ENCODE measurements at regions not wholly inside any gene's neighbourhood (a gene's known extent, or its start where the extent isn't known, plus 50 kb on each side); places are given as distances from the start of the nearest gene placed in this dataset.
"Not testable (repeated sequence)": the region's sequence is repeated elsewhere in the genome, so short reads cannot be mapped to it uniquely, and the experiment has no call there.

DNA sequence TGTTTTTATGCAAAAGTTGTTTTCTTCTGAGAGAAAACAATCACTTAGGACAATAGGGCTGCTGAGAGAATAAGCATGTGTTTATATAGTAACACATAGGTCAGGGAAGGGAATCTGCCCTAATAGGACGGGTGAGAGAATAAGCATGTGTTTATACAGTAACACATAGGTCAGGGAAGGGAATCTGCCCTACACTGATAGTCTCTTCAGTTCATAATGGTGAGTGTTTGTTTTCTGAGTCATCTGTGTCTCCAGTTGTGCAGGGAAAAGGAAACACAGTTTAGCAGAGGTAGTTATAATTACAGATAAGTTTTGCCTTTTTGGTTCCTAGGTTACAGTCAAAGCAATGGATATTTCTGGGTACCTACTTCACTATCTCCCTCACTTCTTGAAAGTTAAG, 252.3 kb upstream of the CA10 start:
- peaks cover 37% of the 10 kb centered on the region for H3K9me3 Mint-ChIP-seq
- no peaks in the 10 kb centered on the region for H3K27me3 Mint-ChIP-seq (ENCODE audit: insufficient read depth)
- no peak overlapping the region for H3K27ac Mint-ChIP-seq
- no peaks in the 10 kb centered on the region for H3K4me1 Mint-ChIP-seq (ENCODE audit: low read depth)
- no peak for DNase-seq
- no peaks in the 10 kb centered on the region for H3K36me3 Mint-ChIP-seq (ENCODE audit: low read depth)
- TF ChIP-seq, protein P1, sequence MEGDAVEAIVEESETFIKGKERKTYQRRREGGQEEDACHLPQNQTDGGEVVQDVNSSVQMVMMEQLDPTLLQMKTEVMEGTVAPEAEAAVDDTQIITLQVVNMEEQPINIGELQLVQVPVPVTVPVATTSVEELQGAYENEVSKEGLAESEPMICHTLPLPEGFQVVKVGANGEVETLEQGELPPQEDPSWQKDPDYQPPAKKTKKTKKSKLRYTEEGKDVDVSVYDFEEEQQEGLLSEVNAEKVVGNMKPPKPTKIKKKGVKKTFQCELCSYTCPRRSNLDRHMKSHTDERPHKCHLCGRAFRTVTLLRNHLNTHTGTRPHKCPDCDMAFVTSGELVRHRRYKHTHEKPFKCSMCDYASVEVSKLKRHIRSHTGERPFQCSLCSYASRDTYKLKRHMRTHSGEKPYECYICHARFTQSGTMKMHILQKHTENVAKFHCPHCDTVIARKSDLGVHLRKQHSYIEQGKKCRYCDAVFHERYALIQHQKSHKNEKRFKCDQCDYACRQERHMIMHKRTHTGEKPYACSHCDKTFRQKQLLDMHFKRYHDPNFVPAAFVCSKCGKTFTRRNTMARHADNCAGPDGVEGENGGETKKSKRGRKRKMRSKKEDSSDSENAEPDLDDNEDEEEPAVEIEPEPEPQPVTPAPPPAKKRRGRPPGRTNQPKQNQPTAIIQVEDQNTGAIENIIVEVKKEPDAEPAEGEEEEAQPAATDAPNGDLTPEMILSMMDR (IDR thresholded peaks at IDR 0.05): no peak
- no peak overlapping the region for H3K4me3 Mint-ChIP-seq

DNA sequence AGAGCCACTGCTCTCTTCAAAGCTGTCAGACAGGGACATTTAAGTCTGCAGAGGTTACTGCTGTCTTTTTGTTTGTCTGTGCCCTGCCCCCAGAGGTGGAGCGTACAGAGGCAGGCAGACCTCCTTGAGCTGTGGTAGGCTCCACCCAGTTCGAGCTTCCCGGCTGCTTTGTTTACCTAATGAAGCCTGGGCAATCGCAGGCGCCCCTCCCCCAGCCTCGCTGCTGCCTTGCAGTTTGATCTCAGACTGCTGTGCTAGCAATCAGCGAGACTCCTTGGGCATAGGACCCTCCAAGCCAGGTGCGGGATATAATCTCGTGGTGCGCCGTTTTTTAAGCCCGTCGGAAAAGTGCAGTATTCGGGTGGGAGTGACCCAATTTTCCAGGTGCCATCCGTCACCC, 250.7 kb upstream of the CA10 start:
- not testable (repeated sequence) for H3K4me3 Mint-ChIP-seq; H3K4me1 Mint-ChIP-seq (ENCODE audit: low read depth); H3K27ac Mint-ChIP-seq; H3K27me3 Mint-ChIP-seq (ENCODE audit: insufficient read depth); DNase-seq; H3K36me3 Mint-ChIP-seq (ENCODE audit: low read depth)
- peaks cover 28% of the 10 kb centered on the region for H3K9me3 Mint-ChIP-seq

DNA sequence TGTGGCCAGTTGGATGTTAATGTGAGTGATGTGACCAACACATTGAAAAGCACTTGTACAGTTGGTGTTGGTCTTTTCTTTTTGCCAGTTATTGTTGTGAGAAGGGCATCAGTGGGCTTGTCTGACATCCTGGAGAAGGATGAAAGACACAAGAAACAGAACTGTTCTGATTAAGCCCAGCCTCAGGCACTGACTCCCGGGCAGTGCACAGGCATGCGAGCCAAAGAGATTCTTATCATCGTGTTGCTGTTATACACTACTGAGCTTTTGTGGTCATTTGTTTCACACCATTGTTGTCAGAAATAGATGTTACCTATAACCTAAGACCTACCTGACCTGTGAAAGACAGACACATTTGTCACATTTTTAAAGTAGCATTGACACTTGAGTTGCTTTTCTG, 236.8 kb upstream of the CA10 start:
- no peak for DNase-seq
- H3K36me3 Mint-ChIP-seq (ENCODE audit: low read depth): no peaks in the 10 kb centered on the region
- TF ChIP-seq, protein P1 (IDR thresholded peaks at IDR 0.05): no peak
- H3K27ac Mint-ChIP-seq: no peak overlapping the region
- peaks cover 29% of the 10 kb centered on the region for H3K9me3 Mint-ChIP-seq
- H3K4me1 Mint-ChIP-seq (ENCODE audit: low read depth): no peaks in the 10 kb centered on the region
- no peak overlapping the region for H3K4me3 Mint-ChIP-seq
- no peaks in the 10 kb centered on the region for H3K27me3 Mint-ChIP-seq (ENCODE audit: insufficient read depth)

DNA sequence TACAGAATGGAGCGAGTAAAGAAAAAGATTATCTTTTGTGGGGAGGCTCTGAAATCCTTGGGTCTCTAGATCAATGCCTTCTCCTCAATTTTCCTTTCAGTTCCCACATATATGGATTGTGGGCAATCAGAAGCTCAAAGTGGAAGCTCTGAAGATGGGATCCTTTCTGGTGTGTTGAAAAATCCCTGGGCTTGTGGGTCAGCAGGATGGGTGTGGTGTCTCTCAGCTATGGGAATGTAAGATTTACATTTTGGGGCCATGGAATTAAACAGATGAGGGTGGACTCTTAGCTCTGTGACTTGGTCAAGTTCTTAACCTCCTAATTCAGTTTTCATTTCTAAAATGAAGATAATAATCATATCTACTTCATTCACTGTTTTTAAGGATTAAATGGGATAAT, 231.9 kb upstream of the CA10 start:
- Mint-ChIP-seq H3K27me3 (ENCODE audit: insufficient read depth) (no peaks in the 10 kb centered on the region), H3K4me3 (no peak overlapping the region), H3K27ac (no peak overlapping the region), H3K4me1 (ENCODE audit: low read depth) (no peaks in the 10 kb centered on the region), H3K36me3 (ENCODE audit: low read depth) (no peaks in the 10 kb centered on the region), H3K9me3 (peaks cover 60% of the 10 kb centered on the region)
- TF ChIP-seq, protein P1 (IDR thresholded peaks at IDR 0.05): no peak
- DNase-seq: no peak

DNA sequence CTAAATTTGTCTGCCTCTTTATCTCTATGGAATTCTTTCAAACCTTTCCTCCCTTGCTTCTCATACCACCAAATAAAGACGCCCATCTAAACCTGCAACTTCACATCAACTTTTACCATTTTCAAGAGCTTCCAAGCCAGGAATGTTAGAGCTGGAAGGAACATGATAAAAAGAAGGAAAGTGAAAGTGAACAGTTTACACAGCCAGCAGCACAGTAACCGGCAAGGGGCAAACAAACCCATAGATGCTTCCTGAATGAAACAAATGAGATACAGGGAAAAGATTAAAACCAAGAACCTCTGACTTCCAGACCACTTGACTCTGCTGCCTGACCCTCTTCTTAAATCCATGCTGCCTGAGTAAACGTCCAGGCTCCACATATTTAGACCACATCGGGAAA, 231.1 kb upstream of the CA10 start:
- DNase-seq: no peak
- Mint-ChIP-seq H3K4me3 (no peak overlapping the region), H3K27ac (no peak overlapping the region), H3K9me3 (peaks cover 63% of the 10 kb centered on the region), H3K4me1 (ENCODE audit: low read depth) (no peaks in the 10 kb centered on the region), H3K36me3 (ENCODE audit: low read depth) (no peaks in the 10 kb centered on the region), H3K27me3 (ENCODE audit: insufficient read depth) (no peaks in the 10 kb centered on the region)
- TF ChIP-seq, protein P1 (IDR thresholded peaks at IDR 0.05): no peak

DNA sequence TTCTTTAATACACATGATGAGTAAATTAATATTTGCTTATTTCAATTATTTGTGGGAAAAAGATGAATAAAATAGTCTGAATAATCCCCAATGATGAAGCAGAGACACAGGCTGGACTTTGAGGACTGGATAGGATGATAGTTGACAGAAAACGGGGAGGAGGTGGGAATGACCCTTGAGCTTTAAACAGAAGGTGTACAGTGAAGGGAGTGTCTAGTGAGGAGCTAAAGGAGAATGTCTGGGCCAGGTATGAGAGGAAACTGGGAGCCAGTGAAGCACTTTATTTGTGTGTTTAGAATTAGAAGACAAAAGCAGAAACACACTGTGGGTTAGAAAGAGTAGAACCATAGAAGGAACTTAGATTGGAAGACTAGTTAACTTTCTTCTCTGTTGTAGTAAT, 230.4 kb upstream of the CA10 start:
- DNase-seq: no peak
- Mint-ChIP-seq H3K27ac (no peak overlapping the region), H3K27me3 (ENCODE audit: insufficient read depth) (no peaks in the 10 kb centered on the region), H3K9me3 (peaks cover 60% of the 10 kb centered on the region), H3K36me3 (ENCODE audit: low read depth) (no peaks in the 10 kb centered on the region), H3K4me3 (no peak overlapping the region), H3K4me1 (ENCODE audit: low read depth) (no peaks in the 10 kb centered on the region)
- TF ChIP-seq, protein P1 (IDR thresholded peaks at IDR 0.05): no peak
